Brain pericyte (primary cell): ENCODE measurements at regions not wholly inside any gene's neighbourhood (a gene's known extent, or its start where the extent isn't known, plus 50 kb on each side); places are given as distances from the start of the nearest gene placed in this dataset.

Experiments
- DNase-seq: peaks from one replicate; pipeline ENCODE4 v3.0.0-alpha.2; 2012; ENCODE audit warnings: low read depth, low spot score

- DNase-seq: no peak
These were observed 143.4 kb upstream of the GLI3 start for GRCh38 chr7:42380401-42380800.

- DNase-seq: no peak
These were observed 141.1 kb upstream of the GLI3 start for GRCh38 chr7:42378149-42378548.

- DNase-seq: no peak
These were observed 136.3 kb upstream of the GLI3 start for GRCh38 chr7:42373285-42373684.

- DNase-seq: no peak
These were observed 135.5 kb upstream of the GLI3 start for GRCh38 chr7:42372479-42372878.

- DNase-seq: no peak
These were observed 122.9 kb upstream of the GLI3 start for GRCh38 chr7:42359946-42360345.

- DNase-seq: no peak
These were observed 114.4 kb upstream of the GLI3 start for GRCh38 chr7:42351316-42351935.

- no peak for DNase-seq
These were observed 113.8 kb upstream of the GLI3 start for GRCh38 chr7:42350801-42351200.

GRCh38 chr7:42348631-42349030 lies 111.6 kb upstream of the GLI3 start:
- DNase-seq: no peak

GRCh38 chr7:42348071-42348470 lies 111.1 kb upstream of the GLI3 start:
- DNase-seq: no peak

GRCh38 chr7:42347616-42348015 lies 110.6 kb upstream of the GLI3 start:
- DNase-seq: no peak

GRCh38 chr7:42345478-42346299 lies 108.7 kb upstream of the GLI3 start:
- DNase-seq: no peak

- DNase-seq: no peak
These were observed 107.3 kb upstream of the GLI3 start for GRCh38 chr7:42344198-42344755.

GRCh38 chr7:42342381-42342780 lies 105.4 kb upstream of the GLI3 start:
- no peak for DNase-seq

GRCh38 chr7:42340436-42340835 lies 103.4 kb upstream of the GLI3 start:
- no peak for DNase-seq

GRCh38 chr7:42338916-42339540 lies 102.0 kb upstream of the GLI3 start:
- no peak for DNase-seq

GRCh38 chr7:42338231-42338915 lies 101.4 kb upstream of the GLI3 start:
- no peak for DNase-seq

GRCh38 chr7:42337225-42337905 lies 100.4 kb upstream of the GLI3 start:
- DNase-seq: no peak

- DNase-seq: no peak
These were observed 95.7 kb upstream of the GLI3 start for GRCh38 chr7:42332605-42333222.

GRCh38 chr7:42319631-42320030 lies 82.6 kb upstream of the GLI3 start:
- no peak for DNase-seq

- DNase-seq: peak; percentile 42
These were observed 78.6 kb upstream of the GLI3 start for GRCh38 chr7:42315631-42316030.

- no peak for DNase-seq
These were observed 78.1 kb upstream of the GLI3 start for GRCh38 chr7:42315103-42315502.
